ENCODE measurements at regions not wholly inside any gene's neighbourhood (a gene's known extent, or its start where the extent isn't known, plus 50 kb on each side); places are given as distances from the start of the nearest gene placed in this dataset.
"Not testable (repeated sequence)": the region's sequence is repeated elsewhere in the genome, so short reads cannot be mapped to it uniquely, and the experiment has no call there.

DNA sequence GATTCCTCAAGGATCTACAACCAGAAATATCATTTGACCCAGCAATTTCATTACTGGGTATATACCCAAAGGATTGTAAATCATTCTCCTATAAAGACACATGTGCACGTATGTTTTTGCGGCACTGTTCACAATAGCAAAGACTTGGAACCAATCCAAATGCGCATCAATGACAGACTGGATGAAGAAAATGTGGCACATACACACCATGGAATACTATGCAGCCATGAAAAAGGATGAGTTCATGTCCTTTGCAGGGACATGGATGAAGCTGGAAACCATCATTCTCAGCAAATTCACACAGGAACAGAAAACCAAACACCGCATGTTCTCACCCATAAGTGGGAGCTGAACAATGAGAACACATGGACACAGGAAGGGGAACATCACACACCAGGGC, 119.5 kb upstream of the SHOX start:
- not testable (repeated sequence) for TF ChIP-seq FOXM1 (IDR thresholded peaks at IDR 0.05; ENCODE audit: low read depth); SIN3A (IDR thresholded peaks at IDR 0.05; ENCODE audit: borderline replicate concordance, low read depth, low read length); RAD21 (IDR thresholded peaks at IDR 0.05; ENCODE audit: low read length)
- TF ChIP-seq, protein P1, sequence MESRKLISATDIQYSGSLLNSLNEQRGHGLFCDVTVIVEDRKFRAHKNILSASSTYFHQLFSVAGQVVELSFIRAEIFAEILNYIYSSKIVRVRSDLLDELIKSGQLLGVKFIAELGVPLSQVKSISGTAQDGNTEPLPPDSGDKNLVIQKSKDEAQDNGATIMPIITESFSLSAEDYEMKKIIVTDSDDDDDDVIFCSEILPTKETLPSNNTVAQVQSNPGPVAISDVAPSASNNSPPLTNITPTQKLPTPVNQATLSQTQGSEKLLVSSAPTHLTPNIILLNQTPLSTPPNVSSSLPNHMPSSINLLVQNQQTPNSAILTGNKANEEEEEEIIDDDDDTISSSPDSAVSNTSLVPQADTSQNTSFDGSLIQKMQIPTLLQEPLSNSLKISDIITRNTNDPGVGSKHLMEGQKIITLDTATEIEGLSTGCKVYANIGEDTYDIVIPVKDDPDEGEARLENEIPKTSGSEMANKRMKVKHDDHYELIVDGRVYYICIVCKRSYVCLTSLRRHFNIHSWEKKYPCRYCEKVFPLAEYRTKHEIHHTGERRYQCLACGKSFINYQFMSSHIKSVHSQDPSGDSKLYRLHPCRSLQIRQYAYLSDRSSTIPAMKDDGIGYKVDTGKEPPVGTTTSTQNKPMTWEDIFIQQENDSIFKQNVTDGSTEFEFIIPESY (IDR thresholded peaks at IDR 0.05; ENCODE audit: borderline replicate concordance, low read depth), result not testable (repeated sequence)
- TF ChIP-seq, protein P2, sequence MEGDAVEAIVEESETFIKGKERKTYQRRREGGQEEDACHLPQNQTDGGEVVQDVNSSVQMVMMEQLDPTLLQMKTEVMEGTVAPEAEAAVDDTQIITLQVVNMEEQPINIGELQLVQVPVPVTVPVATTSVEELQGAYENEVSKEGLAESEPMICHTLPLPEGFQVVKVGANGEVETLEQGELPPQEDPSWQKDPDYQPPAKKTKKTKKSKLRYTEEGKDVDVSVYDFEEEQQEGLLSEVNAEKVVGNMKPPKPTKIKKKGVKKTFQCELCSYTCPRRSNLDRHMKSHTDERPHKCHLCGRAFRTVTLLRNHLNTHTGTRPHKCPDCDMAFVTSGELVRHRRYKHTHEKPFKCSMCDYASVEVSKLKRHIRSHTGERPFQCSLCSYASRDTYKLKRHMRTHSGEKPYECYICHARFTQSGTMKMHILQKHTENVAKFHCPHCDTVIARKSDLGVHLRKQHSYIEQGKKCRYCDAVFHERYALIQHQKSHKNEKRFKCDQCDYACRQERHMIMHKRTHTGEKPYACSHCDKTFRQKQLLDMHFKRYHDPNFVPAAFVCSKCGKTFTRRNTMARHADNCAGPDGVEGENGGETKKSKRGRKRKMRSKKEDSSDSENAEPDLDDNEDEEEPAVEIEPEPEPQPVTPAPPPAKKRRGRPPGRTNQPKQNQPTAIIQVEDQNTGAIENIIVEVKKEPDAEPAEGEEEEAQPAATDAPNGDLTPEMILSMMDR (IDR thresholded peaks at IDR 0.05), result not testable (repeated sequence)
